Uterus (tissue), 3 donors: ENCODE measurements at regions not wholly inside any gene's neighbourhood (a gene's known extent, or its start where the extent isn't known, plus 50 kb on each side); places are given as distances from the start of the nearest gene placed in this dataset.

Experiments used
- DNase-seq, 2 donors: peaks; one replicate each; pipeline ENCODE4 v3.0.0-alpha.2; 2019 to 2020
- H3K27ac ChIP-seq, 2 donors: fragments of 200-600 bp; sonication (generic); 1 replicate in 1 of 2; 2 replicates in 1 of 2; pipeline ENCODE4 v1.5.1; 2016 to 2018
- H3K27me3 ChIP-seq, 2 donors: fragments of 200-600 bp; sonication (generic); one replicate each; pipeline ENCODE4 v1.5.1; 2018 to 2019; ENCODE audit warnings: control low read depth in 1 of 2
- H3K36me3 ChIP-seq, 2 donors: fragments of 200-600 bp; sonication (generic); one replicate each; pipeline ENCODE4 v1.5.1; 2019; ENCODE audit warnings: control low read depth in 1 of 2
- H3K4me1 ChIP-seq, 2 donors: fragments of 200-600 bp; sonication (generic); one replicate each; pipeline ENCODE4 v1.5.1; 2018 to 2019; ENCODE audit warnings: control low read depth in 1 of 2
- H3K4me3 ChIP-seq, 2 donors: fragments of 200-600 bp; sonication (generic); 1 replicate in 1 of 2; 2 replicates in 1 of 2; pipeline ENCODE4 v1.5.1; 2018 to 2019; ENCODE audit warnings: mild to moderate bottlenecking in 1 of 2
- H3K9me3 ChIP-seq, 2 donors: fragments of 200-600 bp; sonication (generic); one replicate each; pipeline ENCODE4 v1.5.1; 2019; ENCODE audit warnings: control low read depth in 1 of 2
- CTCF ChIP-seq, 4 experiments: fragments of 200-600 bp in 2 of 4; fragments of 450-650 bp in 2 of 4; sonication (generic) in 2 of 4; IDR thresholded peaks; one replicate each; pipeline ENCODE4 v1.5.1; 2016 to 2019; ENCODE audit warnings: antibody characterized with exemption in 4 of 4, mild to moderate bottlenecking in 2 of 4, moderate library complexity in 1 of 4
- POLR2A ChIP-seq, 2 donors: fragments of 450-650 bp; IDR thresholded peaks; one replicate each; pipeline ENCODE4 v1.6.1; 2016; ENCODE audit warnings: antibody characterized with exemption in 2 of 2, mild to moderate bottlenecking in 1 of 2, moderate library complexity in 1 of 2
- intact Hi-C: fragments of 100-400 bp; cut with DNase I; formaldehyde crosslinking; loops from one replicate; pipeline ENCODE4 v1.15.1; 2023; ENCODE audit warnings: low total_unique reads
- donor health status: DM: yes; HTN: yes; CAD: no.

- DNase-seq, result no peak
- H3K27me3 ChIP-seq, result no peaks in the 10 kb centered on the region
- intact Hi-C loops, result no loop called here
- no peaks in the 10 kb centered on the region for H3K9me3 ChIP-seq
- H3K4me3 ChIP-seq, result no peak overlapping the region
- no peak overlapping the region for H3K27ac ChIP-seq
- no peaks in the 10 kb centered on the region for H3K36me3 ChIP-seq
- no peaks in the 10 kb centered on the region for H3K4me1 ChIP-seq
- no peak for TF ChIP-seq POLR2A (IDR thresholded peaks at IDR 0.05)
- no peak for TF ChIP-seq CTCF (IDR thresholded peaks at IDR 0.05)
These were observed 795.1 kb downstream of the FAT4 start for GRCh38 chr4:126109836-126110235.

- Histone ChIP-seq H3K4me3 (no peak overlapping the region), H3K9me3 (no peaks in the 10 kb centered on the region), H3K27ac (no peak overlapping the region), H3K27me3 (no peaks in the 10 kb centered on the region), H3K4me1 (no peaks in the 10 kb centered on the region), H3K36me3 (no peaks in the 10 kb centered on the region)
- intact Hi-C loops, result no loop called here
- no peak for DNase-seq
- TF ChIP-seq POLR2A (IDR thresholded peaks at IDR 0.05), result no peak
These were observed 798.3 kb downstream of the FAT4 start for GRCh38 chr4:126113058-126113457.

GRCh38 chr4:126123611-126124325, 809.0 kb downstream of the FAT4 start:
- Histone ChIP-seq H3K27me3 (no peaks in the 10 kb centered on the region), H3K27ac (no peak overlapping the region), H3K4me1 (no peaks in the 10 kb centered on the region), H3K36me3 (no peaks in the 10 kb centered on the region), H3K9me3 (no peaks in the 10 kb centered on the region), H3K4me3 (no peak overlapping the region)
- no peak for DNase-seq
- TF ChIP-seq CTCF (IDR thresholded peaks at IDR 0.05) (no peak), POLR2A (IDR thresholded peaks at IDR 0.05) (no peak)
- intact Hi-C loops, result no loop called here

GRCh38 chr4:126124818-126125217, 810.1 kb downstream of the FAT4 start:
- Histone ChIP-seq H3K36me3 (no peaks in the 10 kb centered on the region), H3K4me1 (no peaks in the 10 kb centered on the region), H3K27me3 (no peaks in the 10 kb centered on the region), H3K9me3 (no peaks in the 10 kb centered on the region), H3K27ac (no peak overlapping the region), H3K4me3 (no peak overlapping the region)
- no peak for DNase-seq
- intact Hi-C loops, result no loop called here
- no peak for TF ChIP-seq CTCF (IDR thresholded peaks at IDR 0.05)
- TF ChIP-seq POLR2A (IDR thresholded peaks at IDR 0.05), result no peak

GRCh38 chr4:126130215-126130614, 815.5 kb downstream of the FAT4 start:
- H3K4me1 ChIP-seq, result no peaks in the 10 kb centered on the region
- H3K36me3 ChIP-seq, result no peaks in the 10 kb centered on the region
- H3K27me3 ChIP-seq, result no peaks in the 10 kb centered on the region
- TF ChIP-seq POLR2A (IDR thresholded peaks at IDR 0.05) (no peak), CTCF (IDR thresholded peaks at IDR 0.05) (no peak)
- no peak overlapping the region for H3K4me3 ChIP-seq
- H3K9me3 ChIP-seq, result no peaks in the 10 kb centered on the region
- no peak overlapping the region for H3K27ac ChIP-seq
- DNase-seq, result no peak
- intact Hi-C loops, result no loop called here
